ENCODE measurements at regions not wholly inside any gene's neighbourhood (a gene's known extent, or its start where the extent isn't known, plus 50 kb on each side); places are given as distances from the start of the nearest gene placed in this dataset.

DNA sequence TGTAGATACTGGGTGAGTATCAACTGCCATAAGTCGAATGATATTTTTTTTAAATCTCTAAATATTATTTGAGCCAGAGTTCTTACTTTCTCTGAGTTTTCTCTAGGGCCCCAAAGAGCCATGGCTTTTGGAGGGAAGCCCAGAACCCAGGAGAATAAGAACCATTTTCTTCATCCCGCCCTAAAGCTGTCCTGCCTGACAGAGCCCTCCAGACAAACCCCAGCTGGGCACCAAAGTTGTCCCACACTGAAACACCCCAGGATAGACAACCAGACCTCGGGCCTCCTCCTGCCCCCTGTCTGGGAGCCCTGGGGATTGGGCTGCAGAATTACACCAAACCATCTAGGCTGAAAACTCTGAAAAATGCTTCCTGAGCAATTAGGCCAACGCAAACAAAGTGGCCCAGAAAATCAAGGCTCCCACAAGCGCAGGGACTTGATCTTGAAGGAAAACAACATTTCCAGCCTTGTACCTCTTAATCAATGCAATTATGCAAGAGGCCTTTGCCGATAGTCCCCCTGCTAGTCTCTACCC is 113.1 kb downstream of the RRAGC start:
- peaks cover 7% of the 10 kb centered on the region for H3K9me3 ChIP-seq (replicated peaks; ENCODE audit: control insufficient read depth, insufficient read depth, low read depth, low read length)
- no peak for FAIRE-seq
- H3K9me1 ChIP-seq (ENCODE audit: control insufficient read depth, insufficient read depth, low read length), result no peaks in the 10 kb centered on the region
- ChIA-PET POLR2A (interaction anchor here (1.5 kb wide), 1 partner anchor 11 kb away, joined by 9 read pairs; no protein-coding TSS in a partner anchor), CTCF (ENCODE audit: low intra/inter-chr PET ratio) (no interaction called here)
- no peaks in the 10 kb centered on the region for H3K27me3 ChIP-seq (ENCODE audit: control insufficient read depth in 2 of 2, insufficient read depth in 2 of 2, low read length in 2 of 2)
- DNase-seq (ENCODE audit: extremely low read depth in 1 of 4, low spot score in 3 of 4), result no peak
- peaks cover 30 to 36% of the 10 kb centered on the region in 2 experiments for H3K4me1 ChIP-seq (replicated peaks in 1 of 2; ENCODE audit: control insufficient read depth in 2 of 2, insufficient read depth in 2 of 2, low read length in 2 of 2)
- in situ Hi-C loops (cut with MboI) (no loop called here), intact Hi-C loops (cut with micrococcal nuclease) (loop anchor here (10.0 kb wide), 1 partner anchor 68 kb away; no protein-coding TSS in a partner anchor)
- no TSS peak for BruUV-seq (replicated peaks)
- H3K4me2 ChIP-seq (ENCODE audit: insufficient read depth, low read length), result no peak overlapping the region
- no peak for TF ChIP-seq FOXM1 (IDR thresholded peaks at IDR 0.05; ENCODE audit: low read depth)
- TF ChIP-seq FOXM1 (CRISPR knock-in tag; IDR thresholded peaks at IDR 0.05; ENCODE audit: low read depth), result no peak
- TF ChIP-seq SIN3B (IDR thresholded peaks at IDR 0.05; ENCODE audit: low read depth), result no peak
- TF ChIP-seq KLF16 (IDR thresholded peaks at IDR 0.05), result no peak
- no peak for TF ChIP-seq CBX3 (IDR thresholded peaks at IDR 0.05; ENCODE audit: borderline replicate concordance in 1 of 2, low read length in 2 of 2)
- TF ChIP-seq ZNF324 (CRISPR knock-in tag; IDR thresholded peaks at IDR 0.05), result no peak
- TF ChIP-seq, protein P1, sequence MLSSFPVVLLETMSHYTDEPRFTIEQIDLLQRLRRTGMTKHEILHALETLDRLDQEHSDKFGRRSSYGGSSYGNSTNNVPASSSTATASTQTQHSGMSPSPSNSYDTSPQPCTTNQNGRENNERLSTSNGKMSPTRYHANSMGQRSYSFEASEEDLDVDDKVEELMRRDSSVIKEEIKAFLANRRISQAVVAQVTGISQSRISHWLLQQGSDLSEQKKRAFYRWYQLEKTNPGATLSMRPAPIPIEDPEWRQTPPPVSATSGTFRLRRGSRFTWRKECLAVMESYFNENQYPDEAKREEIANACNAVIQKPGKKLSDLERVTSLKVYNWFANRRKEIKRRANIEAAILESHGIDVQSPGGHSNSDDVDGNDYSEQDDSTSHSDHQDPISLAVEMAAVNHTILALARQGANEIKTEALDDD (IDR thresholded peaks at IDR 0.05), result 0 out of 2 replicates have a peak, but pooled peaks have one; percentile 6
- TF ChIP-seq JUNB (CRISPR knock-in tag; conservative IDR thresholded peaks at IDR 0.05), result no peak
- TF ChIP-seq CCNT2 (IDR thresholded peaks at IDR 0.05; ENCODE audit: borderline replicate concordance, extremely low read depth, insufficient read length, low read depth, low read length), result no peak
- TF ChIP-seq, protein P2, sequence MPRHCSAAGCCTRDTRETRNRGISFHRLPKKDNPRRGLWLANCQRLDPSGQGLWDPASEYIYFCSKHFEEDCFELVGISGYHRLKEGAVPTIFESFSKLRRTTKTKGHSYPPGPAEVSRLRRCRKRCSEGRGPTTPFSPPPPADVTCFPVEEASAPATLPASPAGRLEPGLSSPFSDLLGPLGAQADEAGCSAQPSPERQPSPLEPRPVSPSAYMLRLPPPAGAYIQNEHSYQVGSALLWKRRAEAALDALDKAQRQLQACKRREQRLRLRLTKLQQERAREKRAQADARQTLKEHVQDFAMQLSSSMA (CRISPR knock-in tag; IDR thresholded peaks at IDR 0.05), result no peak
- TF ChIP-seq ZNF12 (CRISPR knock-in tag; IDR thresholded peaks at IDR 0.05), result 0 out of 2 replicates have a peak, but pooled peaks have one; percentile 5
- no peak for TF ChIP-seq ZEB2 (IDR thresholded peaks at IDR 0.05)
- TF ChIP-seq BCL6 (CRISPR knock-in tag; IDR thresholded peaks at IDR 0.05), result no peak
- TF ChIP-seq, protein P3, sequence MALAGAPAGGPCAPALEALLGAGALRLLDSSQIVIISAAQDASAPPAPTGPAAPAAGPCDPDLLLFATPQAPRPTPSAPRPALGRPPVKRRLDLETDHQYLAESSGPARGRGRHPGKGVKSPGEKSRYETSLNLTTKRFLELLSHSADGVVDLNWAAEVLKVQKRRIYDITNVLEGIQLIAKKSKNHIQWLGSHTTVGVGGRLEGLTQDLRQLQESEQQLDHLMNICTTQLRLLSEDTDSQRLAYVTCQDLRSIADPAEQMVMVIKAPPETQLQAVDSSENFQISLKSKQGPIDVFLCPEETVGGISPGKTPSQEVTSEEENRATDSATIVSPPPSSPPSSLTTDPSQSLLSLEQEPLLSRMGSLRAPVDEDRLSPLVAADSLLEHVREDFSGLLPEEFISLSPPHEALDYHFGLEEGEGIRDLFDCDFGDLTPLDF (CRISPR knock-in tag; IDR thresholded peaks at IDR 0.05), result no peak
- no peak for TF ChIP-seq ZNF431 (CRISPR knock-in tag; IDR thresholded peaks at IDR 0.05)
- H3K9ac ChIP-seq (ENCODE audit: insufficient read depth in 1 of 2, low read depth in 2 of 2, low read length in 2 of 2), result no peak overlapping the region
- no peaks in the 10 kb centered on the region for H4K20me1 ChIP-seq (replicated peaks; ENCODE audit: control insufficient read depth, insufficient read depth, low read length)
- no peak overlapping the region for H3K4me3 ChIP-seq
- H3K79me2 ChIP-seq (ENCODE audit: control insufficient read depth, insufficient read depth, low read length), result no peaks in the 10 kb centered on the region
- WGBS (ENCODE audit: insufficient coverage, low coverage, missing lambda C conversion rate), result 74% methylated on average over 6 of the region's 6 CpGs
- ATAC-seq, result no peak
- no peaks in the 10 kb centered on the region for H3K36me3 ChIP-seq (ENCODE audit: control insufficient read depth, insufficient read depth, low read length)
- H3K27ac ChIP-seq (ENCODE audit: extremely low read depth, low read depth, low read length), result no peak overlapping the region
- H2AFZ ChIP-seq (ENCODE audit: low read depth, low read length), result peak overlapping the region; percentile 70

Measured in K562 (cell line).